H1 (cell line): ENCODE measurements at regions not wholly inside any gene's neighbourhood (a gene's known extent, or its start where the extent isn't known, plus 50 kb on each side); places are given as distances from the start of the nearest gene placed in this dataset.

ENCODE experiments used
- CEBPB ChIP-seq: IDR thresholded peaks from 2 replicates; pipeline ENCODE4 v1.6.1; 2012; ENCODE audit warnings: low read depth, low read length
- CHD7 ChIP-seq: fragments of 300-600 bp; sonication (generic); IDR thresholded peaks from 2 replicates; pipeline ENCODE4 v1.7.1; 2012; ENCODE audit warnings: low read length, moderate library complexity, mild to moderate bottlenecking, inconsistent platforms; ENCODE audit not compliant: insufficient replicate concordance
- EGR1 ChIP-seq: IDR thresholded peaks from 2 replicates; pipeline ENCODE4 v1.6.1; 2011; ENCODE audit warnings: low read depth, low read length, borderline replicate concordance

DNA sequence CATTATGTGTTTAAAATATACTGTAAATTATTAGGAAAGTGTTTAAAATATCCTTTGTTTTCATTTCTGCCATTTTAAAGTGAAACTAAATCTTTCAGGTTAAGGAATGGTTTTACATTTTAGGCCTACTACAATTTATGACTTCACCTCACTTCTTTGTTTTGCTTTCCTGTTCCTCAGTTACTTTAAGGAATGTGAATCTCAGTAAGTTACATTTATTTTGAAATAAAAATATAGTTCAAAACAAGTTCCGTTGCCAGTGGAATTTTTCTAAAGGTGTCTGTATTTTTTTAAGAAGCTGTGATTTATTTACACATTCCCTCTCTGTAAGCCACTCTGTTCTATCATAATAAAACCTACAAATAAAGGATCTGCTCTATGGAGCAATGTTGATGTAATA lies 630.9 kb upstream of the AGTR1 start (continued):
- TF ChIP-seq CHD7 (no peak), EGR1 (no peak), CEBPB (no peak)
